ENCODE measurements at regions not wholly inside any gene's neighbourhood (a gene's known extent, or its start where the extent isn't known, plus 50 kb on each side); places are given as distances from the start of the nearest gene placed in this dataset.
"Not testable (repeated sequence)": the region's sequence is repeated elsewhere in the genome, so short reads cannot be mapped to it uniquely, and the experiment has no call there.

- Histone ChIP-seq H3K27ac (no peak overlapping the region), H3K36me3 (no peaks in the 10 kb centered on the region), H3K9me3 (no peaks in the 10 kb centered on the region), H3K4me3 (no peak overlapping the region), H3K4me1 (no peaks in the 10 kb centered on the region), H3K27me3 (no peaks in the 10 kb centered on the region)
- TF ChIP-seq POLR2AphosphoS5 (IDR thresholded peaks at IDR 0.05), result no peak
- no peak for TF ChIP-seq EP300 (IDR thresholded peaks at IDR 0.05)
- no peak for TF ChIP-seq CTCF (IDR thresholded peaks at IDR 0.05)
- TF ChIP-seq POLR2A (IDR thresholded peaks at IDR 0.05), result no peak
- no peak for ATAC-seq
Measured at GRCh38 chr7:13132314-13132713, 444.9 kb downstream of the ARL4A start.

DNA sequence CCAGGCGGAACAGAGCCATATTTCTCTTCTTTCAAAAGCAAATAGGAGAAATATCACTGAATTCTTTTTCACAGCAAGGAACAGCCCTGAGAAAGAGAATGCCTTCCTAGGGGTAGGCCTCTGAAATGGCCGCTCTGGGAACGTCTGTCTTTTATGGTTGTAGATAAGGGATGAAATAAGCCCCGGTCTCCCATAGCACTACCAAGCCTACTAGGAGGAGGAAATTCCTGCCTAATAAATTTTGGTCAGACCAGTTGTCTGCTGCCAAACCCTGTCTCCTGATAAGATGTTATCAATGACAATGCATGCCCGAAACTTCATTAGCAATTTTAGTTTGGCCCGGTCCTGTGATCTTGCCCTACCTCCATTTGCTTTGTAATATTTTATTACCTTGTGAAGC lies 448.9 kb downstream of the ARL4A start:
- not testable (repeated sequence) for H3K27ac ChIP-seq, ATAC-seq, H3K36me3 ChIP-seq, H3K27me3 ChIP-seq, H3K9me3 ChIP-seq, H3K4me3 ChIP-seq, H3K4me1 ChIP-seq
- WGBS, 2 donors (ENCODE audit: low coverage in 1 of 2), result 95 to 100% methylated on average over 3 to 6 of the region's 6 CpGs

- no peak for ATAC-seq
- H3K4me1 ChIP-seq, result peaks cover 0 to 3% (median 0%) of the 10 kb centered on the region in 3 donors
- H3K9me3 ChIP-seq, result no peaks in the 10 kb centered on the region
- no peak overlapping the region for H3K27ac ChIP-seq
- 95 to 100% methylated on average over 2 of the region's 2 CpGs for WGBS, 2 donors (ENCODE audit: low coverage in 1 of 2)
- no peak overlapping the region for H3K4me3 ChIP-seq
- no peaks in the 10 kb centered on the region for H3K36me3 ChIP-seq
- TF ChIP-seq POLR2A (IDR thresholded peaks at IDR 0.05) (no peak), EP300 (IDR thresholded peaks at IDR 0.05) (no peak), CTCF (IDR thresholded peaks at IDR 0.05) (no peak), POLR2AphosphoS5 (IDR thresholded peaks at IDR 0.05) (no peak)
- no peaks in the 10 kb centered on the region for H3K27me3 ChIP-seq
Measured at GRCh38 chr7:13139436-13139835, 452.0 kb downstream of the ARL4A start.

DNA sequence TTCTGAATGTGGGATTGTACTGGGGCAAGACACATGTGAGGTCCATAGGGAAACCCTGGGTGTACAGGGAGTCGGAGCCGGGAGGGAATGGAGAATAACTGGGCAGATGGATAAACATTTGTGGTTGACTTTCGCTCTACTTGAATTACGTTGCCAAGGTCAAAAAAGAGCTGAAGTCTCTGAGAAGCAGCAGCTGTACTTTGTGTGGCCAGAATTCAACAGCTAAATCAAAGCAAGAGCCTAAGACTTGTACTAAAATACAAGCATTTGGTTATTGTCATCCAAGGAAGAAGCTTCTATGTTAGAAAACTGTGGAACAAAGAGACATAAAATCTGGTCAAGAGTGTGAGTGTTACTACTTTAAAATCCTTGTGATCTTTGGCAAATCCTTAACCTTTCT lies 457.2 kb downstream of the ARL4A start:
- Histone ChIP-seq H3K27me3 (no peaks in the 10 kb centered on the region), H3K36me3 (no peaks in the 10 kb centered on the region), H3K27ac (no peak overlapping the region), H3K4me3 (no peak overlapping the region), H3K4me1 (peaks cover 0 to 11% (median 0%) of the 10 kb centered on the region in 3 donors), H3K9me3 (no peaks in the 10 kb centered on the region)
- TF ChIP-seq POLR2AphosphoS5 (IDR thresholded peaks at IDR 0.05), result no peak
- no peak for TF ChIP-seq POLR2A (IDR thresholded peaks at IDR 0.05)
- no peak for ATAC-seq
- 23 to 27% methylated on average over 4 of the region's 4 CpGs for WGBS, 2 donors (ENCODE audit: low coverage in 1 of 2)

DNA sequence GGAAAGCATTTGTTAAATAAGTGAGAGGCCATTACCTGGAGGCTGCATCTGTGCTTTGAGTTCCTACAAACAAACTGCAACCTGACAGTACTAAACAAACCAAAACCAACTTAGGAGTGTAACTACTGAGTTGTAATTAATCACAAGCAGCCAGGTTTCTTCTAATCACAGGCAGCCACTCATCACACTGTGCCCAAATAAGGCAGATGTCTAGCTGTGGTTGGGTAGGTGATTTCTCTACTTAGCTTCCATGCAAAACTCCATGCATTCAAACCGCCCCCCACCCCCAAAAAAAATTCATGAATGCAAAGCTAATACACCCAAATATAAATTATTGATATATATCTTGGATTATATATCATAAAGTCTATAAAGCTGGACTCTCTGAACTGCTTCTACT lies 461.1 kb downstream of the ARL4A start:
- Histone ChIP-seq H3K36me3 (no peaks in the 10 kb centered on the region), H3K27me3 (no peaks in the 10 kb centered on the region), H3K4me1 (peaks cover 0 to 11% (median 0%) of the 10 kb centered on the region in 3 donors), H3K4me3 (no peak overlapping the region), H3K9me3 (no peaks in the 10 kb centered on the region), H3K27ac (no peak overlapping the region)
- no peak for ATAC-seq
- no peak for TF ChIP-seq POLR2AphosphoS5 (IDR thresholded peaks at IDR 0.05)
- TF ChIP-seq CTCF (IDR thresholded peaks at IDR 0.05), result no peak
- no peak for TF ChIP-seq POLR2A (IDR thresholded peaks at IDR 0.05)
- no peak for TF ChIP-seq EP300 (IDR thresholded peaks at IDR 0.05)
- 57 to 63% methylated on average over 1 of the region's 1 CpG for WGBS, 2 donors (ENCODE audit: low coverage in 1 of 2)

GRCh38 chr7:13151978-13152377 lies 464.5 kb downstream of the ARL4A start:
- no peaks in the 10 kb centered on the region for H3K36me3 ChIP-seq
- no peaks in the 10 kb centered on the region for H3K9me3 ChIP-seq
- no peaks in the 10 kb centered on the region for H3K4me1 ChIP-seq
- TF ChIP-seq EP300 (IDR thresholded peaks at IDR 0.05), result no peak
- no peak for TF ChIP-seq CTCF (IDR thresholded peaks at IDR 0.05)
- TF ChIP-seq POLR2AphosphoS5 (IDR thresholded peaks at IDR 0.05), result no peak
- no peak for TF ChIP-seq POLR2A (IDR thresholded peaks at IDR 0.05)
- H3K27me3 ChIP-seq, result no peaks in the 10 kb centered on the region
- 80 to 100% methylated on average over 1 of the region's 1 CpG for WGBS, 2 donors (ENCODE audit: low coverage in 1 of 2)
- H3K27ac ChIP-seq, result no peak overlapping the region
- no peak overlapping the region for H3K4me3 ChIP-seq
- ATAC-seq, result no peak
